ENCODE measurements at regions not wholly inside any gene's neighbourhood (a gene's known extent, or its start where the extent isn't known, plus 50 kb on each side); places are given as distances from the start of the nearest gene placed in this dataset.

DNA sequence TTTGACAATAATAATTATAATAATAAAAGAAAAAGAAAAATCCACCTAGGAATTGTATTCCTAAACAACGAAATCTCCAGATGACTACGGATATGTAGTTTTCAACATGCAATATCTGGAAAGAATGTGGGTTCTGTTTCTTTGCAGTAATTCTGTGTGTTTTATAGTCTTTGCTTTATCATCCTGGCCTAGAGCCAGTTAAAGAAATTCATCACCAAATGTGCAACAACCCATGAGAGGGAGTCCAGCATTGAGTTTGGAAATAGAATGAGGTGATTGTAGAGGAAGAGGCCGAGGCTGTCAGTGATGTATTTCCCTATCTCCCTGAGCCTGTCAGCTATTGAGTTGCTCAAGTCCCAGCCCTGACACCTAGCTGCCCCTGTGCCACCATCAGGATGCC is 200.5 kb upstream of the DCN start:
- TF ChIP-seq POLR2A (IDR thresholded peaks at IDR 0.05), result no peak
- TF ChIP-seq, protein P1, sequence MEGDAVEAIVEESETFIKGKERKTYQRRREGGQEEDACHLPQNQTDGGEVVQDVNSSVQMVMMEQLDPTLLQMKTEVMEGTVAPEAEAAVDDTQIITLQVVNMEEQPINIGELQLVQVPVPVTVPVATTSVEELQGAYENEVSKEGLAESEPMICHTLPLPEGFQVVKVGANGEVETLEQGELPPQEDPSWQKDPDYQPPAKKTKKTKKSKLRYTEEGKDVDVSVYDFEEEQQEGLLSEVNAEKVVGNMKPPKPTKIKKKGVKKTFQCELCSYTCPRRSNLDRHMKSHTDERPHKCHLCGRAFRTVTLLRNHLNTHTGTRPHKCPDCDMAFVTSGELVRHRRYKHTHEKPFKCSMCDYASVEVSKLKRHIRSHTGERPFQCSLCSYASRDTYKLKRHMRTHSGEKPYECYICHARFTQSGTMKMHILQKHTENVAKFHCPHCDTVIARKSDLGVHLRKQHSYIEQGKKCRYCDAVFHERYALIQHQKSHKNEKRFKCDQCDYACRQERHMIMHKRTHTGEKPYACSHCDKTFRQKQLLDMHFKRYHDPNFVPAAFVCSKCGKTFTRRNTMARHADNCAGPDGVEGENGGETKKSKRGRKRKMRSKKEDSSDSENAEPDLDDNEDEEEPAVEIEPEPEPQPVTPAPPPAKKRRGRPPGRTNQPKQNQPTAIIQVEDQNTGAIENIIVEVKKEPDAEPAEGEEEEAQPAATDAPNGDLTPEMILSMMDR (IDR thresholded peaks at IDR 0.05), result no peak
